ENCODE measurements at regions not wholly inside any gene's neighbourhood (a gene's known extent, or its start where the extent isn't known, plus 50 kb on each side); places are given as distances from the start of the nearest gene placed in this dataset.

DNA sequence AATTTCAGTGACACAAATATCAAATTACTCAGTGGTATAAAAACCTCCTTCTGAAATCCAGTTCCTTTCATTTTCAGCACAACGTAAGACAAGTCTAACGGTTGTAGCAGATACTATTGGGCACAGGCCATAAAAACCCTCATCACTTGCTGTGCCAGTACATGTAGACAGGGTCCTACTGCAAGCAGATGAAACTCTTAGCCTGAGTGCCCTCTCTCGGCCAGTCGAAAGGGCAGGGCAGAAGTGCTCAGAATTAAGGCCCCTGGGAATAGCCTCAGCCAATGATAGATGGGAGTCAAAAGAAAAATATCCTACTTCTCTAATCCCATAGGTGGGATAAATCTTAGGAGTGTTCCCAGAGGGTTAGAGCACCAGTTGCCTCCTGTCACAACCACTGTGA is 168.5 kb upstream of the FER start:
- Histone ChIP-seq H3K27ac (ENCODE audit: control insufficient read depth, insufficient read depth) (no peak overlapping the region), H3K27me3 (replicated peaks in 1 of 2; ENCODE audit: control insufficient read depth in 2 of 2, insufficient read depth in 2 of 2, low read length in 1 of 2) (no peaks in the 10 kb centered on the region), H4K20me1 (ENCODE audit: control insufficient read depth, insufficient read depth) (no peaks in the 10 kb centered on the region), H3K4me3 (no peak overlapping the region), H3K36me3 (ENCODE audit: control insufficient read depth in 2 of 2, insufficient read depth in 2 of 2, low read length in 1 of 2) (no peaks in the 10 kb centered on the region), H3K4me1 (ENCODE audit: control insufficient read depth, insufficient read depth, low read length) (no peaks in the 10 kb centered on the region), H2AFZ (ENCODE audit: control insufficient read depth, low read depth, low read length) (no peak overlapping the region), H3K4me2 (ENCODE audit: control insufficient read depth, insufficient read depth) (no peak overlapping the region), H3K79me2 (ENCODE audit: control insufficient read depth, insufficient read depth, low read length) (no peaks in the 10 kb centered on the region), H3K9ac (ENCODE audit: control insufficient read depth, insufficient read depth, low read length) (no peak overlapping the region), H3K9me3 (replicated peaks; ENCODE audit: control insufficient read depth, insufficient read depth, low read length) (no peaks in the 10 kb centered on the region)
- ChIA-PET CTCF (interaction anchor here (1.1 kb wide), 1 partner anchor 55 kb away, joined by 3 read pairs; no protein-coding TSS in a partner anchor), RAD21 (ENCODE audit: unreplicated experiment) (interaction anchor here (1.4 kb wide), 1 partner anchor 100 kb away, joined by 4 read pairs; no protein-coding TSS in a partner anchor), SMC1A (ENCODE audit: uncharacterized antibody, unreplicated experiment) (interaction anchor here (0.9 to 1.1 kb wide), 3 partner anchors 12 to 319 kb away, joined by 3 to 5 read pairs (median 3); no protein-coding TSS in a partner anchor), POLR2A (no interaction called here)
- FAIRE-seq (no peak), ATAC-seq (peak; percentile 52), DNase-seq (ENCODE audit: low read depth, low spot score) (no peak)
- in situ Hi-C loops (cut with MboI), result no loop called here
- no peak for TF ChIP-seq BCL11A (IDR thresholded peaks at IDR 0.05; ENCODE audit: low read depth, low read length)
- TF ChIP-seq YY1 (IDR thresholded peaks at IDR 0.05; ENCODE audit: low read depth, low read length), result no peak
- TF ChIP-seq ZNF622 (IDR thresholded peaks at IDR 0.05), result no peak
- intact Hi-C loops (cut with micrococcal nuclease; ENCODE audit: unreplicated experiment), result no loop called here
- no TSS peak for BruUV-seq (replicated peaks)
- WGBS (ENCODE audit: insufficient coverage, insufficient replicate concordance, low lambda C conversion rate, missing lambda C conversion rate), result 53% methylated on average over 4 of the region's 4 CpGs

DNA sequence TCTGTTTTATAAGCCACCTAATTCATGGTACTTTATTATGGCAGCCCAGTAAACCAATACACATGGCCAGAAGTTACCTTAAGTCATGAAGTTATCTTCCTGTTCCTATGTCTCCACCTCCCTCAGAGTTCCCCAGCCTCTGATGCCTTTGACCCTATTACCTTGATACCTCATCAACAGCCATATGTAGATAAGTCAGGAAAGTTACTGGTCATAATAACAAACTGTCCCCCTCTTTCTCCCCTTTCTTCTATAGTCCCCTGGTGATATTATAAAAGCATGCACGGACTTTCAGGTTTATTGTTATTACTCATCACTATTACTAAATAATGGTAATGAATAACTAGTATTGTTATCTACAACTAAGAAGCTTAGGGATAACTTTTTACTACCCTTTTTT is 168.9 kb upstream of the FER start:
- Histone ChIP-seq H3K79me2 (ENCODE audit: control insufficient read depth, insufficient read depth, low read length) (no peaks in the 10 kb centered on the region), H3K4me3 (no peak overlapping the region), H3K27me3 (replicated peaks in 1 of 2; ENCODE audit: control insufficient read depth in 2 of 2, insufficient read depth in 2 of 2, low read length in 1 of 2) (no peaks in the 10 kb centered on the region), H2AFZ (ENCODE audit: control insufficient read depth, low read depth, low read length) (no peak overlapping the region), H3K36me3 (ENCODE audit: control insufficient read depth in 2 of 2, insufficient read depth in 2 of 2, low read length in 1 of 2) (no peaks in the 10 kb centered on the region), H3K27ac (ENCODE audit: control insufficient read depth, insufficient read depth) (no peak overlapping the region), H4K20me1 (ENCODE audit: control insufficient read depth, insufficient read depth) (no peaks in the 10 kb centered on the region), H3K4me2 (ENCODE audit: control insufficient read depth, insufficient read depth) (no peak overlapping the region), H3K9ac (ENCODE audit: control insufficient read depth, insufficient read depth, low read length) (no peak overlapping the region), H3K4me1 (ENCODE audit: control insufficient read depth, insufficient read depth, low read length) (no peaks in the 10 kb centered on the region), H3K9me3 (replicated peaks; ENCODE audit: control insufficient read depth, insufficient read depth, low read length) (no peaks in the 10 kb centered on the region)
- ChIA-PET SMC1A (ENCODE audit: uncharacterized antibody, unreplicated experiment) (interaction anchor here (1.1 kb wide), 2 partner anchors 12 to 56 kb away, joined by 3 to 5 read pairs; no protein-coding TSS in a partner anchor), CTCF (interaction anchor here (1.1 kb wide), 1 partner anchor 55 kb away, joined by 3 read pairs; no protein-coding TSS in a partner anchor), RAD21 (ENCODE audit: unreplicated experiment) (interaction anchor here (1.4 kb wide), 1 partner anchor 99 kb away, joined by 4 read pairs; no protein-coding TSS in a partner anchor), POLR2A (no interaction called here)
- no TSS peak for BruUV-seq (replicated peaks)
- intact Hi-C loops (cut with micrococcal nuclease; ENCODE audit: unreplicated experiment) (no loop called here), in situ Hi-C loops (cut with MboI) (no loop called here)
- TF ChIP-seq MXI1 (IDR thresholded peaks at IDR 0.05; ENCODE audit: low read depth, low read length) (no peak), GABPA (IDR thresholded peaks at IDR 0.05; ENCODE audit: low read depth) (no peak), SRF (IDR thresholded peaks at IDR 0.05; ENCODE audit: low read depth in 2 of 2, low read length in 2 of 2) (no peak), SP1 (IDR thresholded peaks at IDR 0.05; ENCODE audit: low read depth, low read length) (no peak), BACH1 (IDR thresholded peaks at IDR 0.05; ENCODE audit: borderline replicate concordance) (no peak), IRF4 (IDR thresholded peaks at IDR 0.05; ENCODE audit: low read depth, low read length) (no peak), RELA (IDR thresholded peaks at IDR 0.05; ENCODE audit: borderline replicate concordance, partially characterized antibody) (no peak)
- TF ChIP-seq, protein P1, sequence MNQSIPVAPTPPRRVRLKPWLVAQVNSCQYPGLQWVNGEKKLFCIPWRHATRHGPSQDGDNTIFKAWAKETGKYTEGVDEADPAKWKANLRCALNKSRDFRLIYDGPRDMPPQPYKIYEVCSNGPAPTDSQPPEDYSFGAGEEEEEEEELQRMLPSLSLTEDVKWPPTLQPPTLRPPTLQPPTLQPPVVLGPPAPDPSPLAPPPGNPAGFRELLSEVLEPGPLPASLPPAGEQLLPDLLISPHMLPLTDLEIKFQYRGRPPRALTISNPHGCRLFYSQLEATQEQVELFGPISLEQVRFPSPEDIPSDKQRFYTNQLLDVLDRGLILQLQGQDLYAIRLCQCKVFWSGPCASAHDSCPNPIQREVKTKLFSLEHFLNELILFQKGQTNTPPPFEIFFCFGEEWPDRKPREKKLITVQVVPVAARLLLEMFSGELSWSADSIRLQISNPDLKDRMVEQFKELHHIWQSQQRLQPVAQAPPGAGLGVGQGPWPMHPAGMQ (IDR thresholded peaks at IDR 0.05; ENCODE audit: borderline replicate concordance), result no peak
- no peak for ATAC-seq
- no peak for FAIRE-seq
- DNase-seq (ENCODE audit: low read depth, low spot score), result no peak
- 0% methylated on average over 1 of the region's 1 CpG for WGBS (ENCODE audit: insufficient coverage, insufficient replicate concordance, low lambda C conversion rate, missing lambda C conversion rate)

Measured in GM12878 (cell line).